ENCODE measurements at regions not wholly inside any gene's neighbourhood (a gene's known extent, or its start where the extent isn't known, plus 50 kb on each side); places are given as distances from the start of the nearest gene placed in this dataset.

DNA sequence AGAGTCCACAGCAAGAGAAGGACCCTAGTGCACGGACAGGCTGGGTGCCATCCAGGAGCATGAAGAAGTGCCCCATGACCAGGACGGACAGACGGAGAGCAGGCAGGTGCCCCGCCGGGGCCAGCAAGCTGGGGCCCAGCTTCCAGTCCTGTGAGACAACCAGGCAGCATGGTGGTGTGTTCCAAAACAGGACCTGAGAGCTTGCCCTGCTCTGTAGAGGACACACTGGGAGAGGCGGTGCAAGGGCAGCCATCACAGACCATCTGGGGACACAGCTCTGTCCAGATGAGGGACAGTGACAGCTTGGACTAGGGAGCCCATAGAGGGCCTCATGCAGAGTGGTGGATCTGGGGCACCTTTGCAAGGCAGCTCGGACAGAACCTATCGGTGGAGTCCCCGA lies 279.8 kb downstream of the EIPR1 start:
- no peak overlapping the region for H2BK5ac ChIP-seq (ENCODE audit: low read length)
- no peaks in the 10 kb centered on the region for H3K4me1 ChIP-seq (ENCODE audit: control insufficient read depth, low read depth, low read length)
- no peak overlapping the region for H3K18ac ChIP-seq (ENCODE audit: low read length)
- H3K79me1 ChIP-seq (ENCODE audit: low read length): no peaks in the 10 kb centered on the region
- H3K4me2 ChIP-seq (ENCODE audit: low read length): no peak overlapping the region
- no peak overlapping the region for H3K56ac ChIP-seq (ENCODE audit: low read length)
- no peak overlapping the region for H3K23ac ChIP-seq (ENCODE audit: low read length)
- no peaks in the 10 kb centered on the region for H3K79me2 ChIP-seq (ENCODE audit: control insufficient read depth, insufficient read depth, low read length)
- H3K9ac ChIP-seq (ENCODE audit: low read length): no peak overlapping the region
- no CpG with 5 or more reads among the region's 9 CpGs for WGBS (ENCODE audit: extremely low coverage, insufficient coverage, low lambda C conversion rate)
- no peaks in the 10 kb centered on the region for H3K27me3 ChIP-seq (ENCODE audit: insufficient read depth, low read length, poor library complexity)
- no peak overlapping the region for H3K27ac ChIP-seq (ENCODE audit: low read depth, low read length)
- no peak for DNase-seq
- H2AK5ac ChIP-seq (ENCODE audit: low read length): no peak overlapping the region
- H3K36me3 ChIP-seq (ENCODE audit: control insufficient read depth, insufficient read depth, low read length): no peaks in the 10 kb centered on the region
- no peak overlapping the region for H3K4me3 ChIP-seq (ENCODE audit: low read length)
- no peak overlapping the region for H3K4ac ChIP-seq (ENCODE audit: low read depth, low read length)
- H4K8ac ChIP-seq (ENCODE audit: low read depth, low read length): no peak overlapping the region
- H2BK120ac ChIP-seq (ENCODE audit: low read depth, low read length): no peak overlapping the region
- no peak overlapping the region for H2BK15ac ChIP-seq (replicated peaks; ENCODE audit: low read depth)
- H4K5ac ChIP-seq (ENCODE audit: low read length): no peak overlapping the region

DNA sequence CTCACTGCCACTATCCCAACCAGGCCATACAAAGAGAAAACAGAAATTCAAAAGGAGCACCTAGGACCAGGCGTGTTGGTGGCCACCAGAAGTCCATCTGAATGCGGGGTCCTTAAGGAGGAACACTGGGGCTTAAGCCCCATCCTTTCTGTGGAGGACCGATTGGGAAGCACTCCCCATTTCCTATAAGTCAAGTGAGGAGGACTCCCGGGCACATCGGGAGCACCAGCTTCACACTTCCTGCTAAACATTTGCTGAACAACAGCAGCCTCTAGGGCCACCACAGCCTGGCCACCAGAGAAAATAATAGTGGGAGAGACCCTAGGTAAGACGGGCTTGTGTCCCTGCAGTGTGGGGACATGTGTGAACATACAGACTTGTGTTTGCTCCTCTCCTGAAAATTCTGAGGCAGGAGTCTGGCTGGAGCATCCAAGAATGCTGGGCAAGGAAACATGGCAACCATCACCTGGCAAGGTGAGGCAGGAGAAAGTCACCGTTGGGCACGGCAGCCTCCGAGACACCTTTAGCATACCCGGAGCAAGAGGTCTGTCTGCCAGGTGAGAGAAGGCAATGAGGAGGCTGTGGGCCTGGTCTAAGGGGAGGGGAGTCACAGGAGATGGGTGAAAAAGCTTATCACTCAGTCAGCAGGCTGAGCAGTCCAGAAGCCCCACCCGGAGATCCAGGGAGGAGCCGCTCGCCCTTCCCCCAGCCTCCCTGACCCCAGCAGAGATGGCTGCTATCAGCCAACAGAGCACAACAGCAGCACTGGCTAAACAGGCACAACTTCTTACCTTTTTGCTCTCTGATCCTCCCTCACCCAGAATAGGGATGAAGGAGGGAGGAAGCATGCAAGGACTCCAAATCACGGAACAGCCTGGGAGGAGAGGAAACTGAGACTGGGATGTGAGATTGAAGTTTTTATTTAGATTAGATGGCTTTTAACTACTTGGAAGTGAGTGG lies 282.3 kb downstream of the EIPR1 start:
- H3K56ac ChIP-seq (ENCODE audit: low read length): no peak overlapping the region
- no peak overlapping the region for H3K23ac ChIP-seq (ENCODE audit: low read length)
- H3K4me1 ChIP-seq (ENCODE audit: control insufficient read depth, low read depth, low read length): no peaks in the 10 kb centered on the region
- H3K36me3 ChIP-seq (ENCODE audit: control insufficient read depth, insufficient read depth, low read length): no peaks in the 10 kb centered on the region
- H4K8ac ChIP-seq (ENCODE audit: low read depth, low read length): no peak overlapping the region
- no peak overlapping the region for H2AK5ac ChIP-seq (ENCODE audit: low read length)
- DNase-seq: peak; percentile 19
- H3K4ac ChIP-seq (ENCODE audit: low read depth, low read length): no peak overlapping the region
- H3K18ac ChIP-seq (ENCODE audit: low read length): no peak overlapping the region
- H3K27me3 ChIP-seq (ENCODE audit: insufficient read depth, low read length, poor library complexity): no peaks in the 10 kb centered on the region
- H3K79me1 ChIP-seq (ENCODE audit: low read length): no peaks in the 10 kb centered on the region
- H3K4me3 ChIP-seq (ENCODE audit: low read length): no peak overlapping the region
- H3K27ac ChIP-seq (ENCODE audit: low read depth, low read length): no peak overlapping the region
- no peak overlapping the region for H4K5ac ChIP-seq (ENCODE audit: low read length)
- H2BK5ac ChIP-seq (ENCODE audit: low read length): no peak overlapping the region
- H2BK15ac ChIP-seq (replicated peaks; ENCODE audit: low read depth): no peak overlapping the region
- no peaks in the 10 kb centered on the region for H3K79me2 ChIP-seq (ENCODE audit: control insufficient read depth, insufficient read depth, low read length)
- H3K9ac ChIP-seq (ENCODE audit: low read length): no peak overlapping the region
- no peak overlapping the region for H3K4me2 ChIP-seq (ENCODE audit: low read length)
- no CpG with 5 or more reads among the region's 14 CpGs for WGBS (ENCODE audit: extremely low coverage, insufficient coverage, low lambda C conversion rate)
- H2BK120ac ChIP-seq (ENCODE audit: low read depth, low read length): no peak overlapping the region

DNA sequence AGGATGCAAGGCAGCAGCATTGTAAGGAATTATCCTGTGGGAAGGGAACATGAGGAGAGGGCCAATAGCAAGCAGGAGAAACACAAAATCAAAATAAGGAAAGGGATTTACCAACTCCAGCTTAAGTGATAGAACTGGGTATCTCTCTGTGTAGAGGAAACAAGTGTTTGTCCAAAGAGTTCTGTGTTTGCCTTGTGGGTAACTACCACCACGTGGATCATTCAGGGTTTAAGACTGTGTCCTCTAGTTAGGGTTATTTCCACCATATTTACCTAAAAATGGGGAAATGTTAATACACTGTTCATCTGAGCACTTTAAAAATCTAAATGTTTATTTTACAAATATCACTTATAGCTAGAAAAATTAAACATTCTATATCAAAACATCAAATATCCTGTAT lies 283.3 kb downstream of the EIPR1 start:
- no peak overlapping the region for H3K56ac ChIP-seq (ENCODE audit: low read length)
- H2AK5ac ChIP-seq (ENCODE audit: low read length): no peak overlapping the region
- DNase-seq: no peak
- H2BK5ac ChIP-seq (ENCODE audit: low read length): no peak overlapping the region
- no peaks in the 10 kb centered on the region for H3K27me3 ChIP-seq (ENCODE audit: insufficient read depth, low read length, poor library complexity)
- no CpG with 5 or more reads among the region's 1 CpG for WGBS (ENCODE audit: extremely low coverage, insufficient coverage, low lambda C conversion rate)
- no peak overlapping the region for H2BK15ac ChIP-seq (replicated peaks; ENCODE audit: low read depth)
- no peaks in the 10 kb centered on the region for H3K79me2 ChIP-seq (ENCODE audit: control insufficient read depth, insufficient read depth, low read length)
- H3K4me1 ChIP-seq (ENCODE audit: control insufficient read depth, low read depth, low read length): no peaks in the 10 kb centered on the region
- no peak overlapping the region for H3K4ac ChIP-seq (ENCODE audit: low read depth, low read length)
- H2BK120ac ChIP-seq (ENCODE audit: low read depth, low read length): no peak overlapping the region
- no peak overlapping the region for H3K27ac ChIP-seq (ENCODE audit: low read depth, low read length)
- no peaks in the 10 kb centered on the region for H3K36me3 ChIP-seq (ENCODE audit: control insufficient read depth, insufficient read depth, low read length)
- H4K5ac ChIP-seq (ENCODE audit: low read length): no peak overlapping the region
- no peak overlapping the region for H3K23ac ChIP-seq (ENCODE audit: low read length)
- H3K4me2 ChIP-seq (ENCODE audit: low read length): no peak overlapping the region
- H3K18ac ChIP-seq (ENCODE audit: low read length): no peak overlapping the region
- no peaks in the 10 kb centered on the region for H3K79me1 ChIP-seq (ENCODE audit: low read length)
- no peak overlapping the region for H3K9ac ChIP-seq (ENCODE audit: low read length)
- H4K8ac ChIP-seq (ENCODE audit: low read depth, low read length): no peak overlapping the region
- no peak overlapping the region for H3K4me3 ChIP-seq (ENCODE audit: low read length)

DNA sequence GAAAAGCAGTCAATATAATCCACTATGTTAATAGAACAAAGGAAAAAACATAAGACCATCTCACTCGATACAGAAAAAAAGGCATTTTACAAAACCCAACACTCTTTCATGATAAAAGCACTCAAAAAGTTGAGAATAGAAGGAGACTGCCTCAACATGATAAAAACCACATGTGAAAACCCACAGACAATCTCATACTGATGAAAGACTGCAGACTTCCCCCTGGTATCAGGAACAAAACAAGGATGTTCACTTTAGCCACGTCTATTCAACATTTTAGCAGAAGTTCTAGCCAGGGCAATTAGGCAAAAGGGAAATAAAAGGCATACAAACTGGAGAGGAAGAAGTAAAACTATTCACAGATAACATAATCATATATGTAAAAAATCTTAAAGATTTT lies 285.9 kb downstream of the EIPR1 start:
- Histone ChIP-seq H3K56ac (ENCODE audit: low read length) (no peak overlapping the region), H4K5ac (ENCODE audit: low read length) (no peak overlapping the region), H2AK5ac (ENCODE audit: low read length) (no peak overlapping the region), H3K4me2 (ENCODE audit: low read length) (no peak overlapping the region), H3K27me3 (ENCODE audit: insufficient read depth, low read length, poor library complexity) (no peaks in the 10 kb centered on the region), H3K4me1 (ENCODE audit: control insufficient read depth, low read depth, low read length) (no peaks in the 10 kb centered on the region), H2BK120ac (ENCODE audit: low read depth, low read length) (no peak overlapping the region), H2BK5ac (ENCODE audit: low read length) (no peak overlapping the region), H2BK15ac (replicated peaks; ENCODE audit: low read depth) (no peak overlapping the region), H3K79me2 (ENCODE audit: control insufficient read depth, insufficient read depth, low read length) (no peaks in the 10 kb centered on the region), H3K23ac (ENCODE audit: low read length) (no peak overlapping the region), H3K9ac (ENCODE audit: low read length) (no peak overlapping the region), H3K18ac (ENCODE audit: low read length) (no peak overlapping the region), H3K4me3 (ENCODE audit: low read length) (no peak overlapping the region), H4K8ac (ENCODE audit: low read depth, low read length) (no peak overlapping the region), H3K4ac (ENCODE audit: low read depth, low read length) (no peak overlapping the region), H3K79me1 (ENCODE audit: low read length) (no peaks in the 10 kb centered on the region), H3K36me3 (ENCODE audit: control insufficient read depth, insufficient read depth, low read length) (no peaks in the 10 kb centered on the region), H3K27ac (ENCODE audit: low read depth, low read length) (no peak overlapping the region)
- WGBS (ENCODE audit: extremely low coverage, insufficient coverage, low lambda C conversion rate): no CpG with 5 or more reads among the region's 2 CpGs
- DNase-seq: no peak

DNA sequence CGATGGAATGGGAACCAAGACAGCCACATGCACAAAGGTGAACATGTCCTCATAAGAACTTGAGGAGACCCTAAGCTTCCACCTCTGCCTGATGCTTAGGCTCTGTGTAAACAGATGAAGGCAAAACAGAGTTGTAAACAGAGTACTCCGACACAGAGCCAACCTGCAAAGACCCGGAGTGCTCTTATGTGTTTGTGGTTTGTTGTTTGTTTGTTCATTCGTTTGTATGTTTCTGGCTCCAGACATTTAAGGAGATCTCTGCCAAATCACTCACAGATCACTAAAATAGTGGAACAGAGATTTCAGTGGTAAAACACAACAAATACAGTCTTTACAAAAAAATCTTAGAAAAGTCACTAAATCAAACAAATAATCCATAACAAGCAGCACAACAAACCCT lies 294.9 kb downstream of the EIPR1 start:
- Histone ChIP-seq H3K4me1 (ENCODE audit: control insufficient read depth, low read depth, low read length) (no peaks in the 10 kb centered on the region), H3K27me3 (ENCODE audit: insufficient read depth, low read length, poor library complexity) (no peaks in the 10 kb centered on the region), H2BK5ac (ENCODE audit: low read length) (no peak overlapping the region), H3K79me1 (ENCODE audit: low read length) (no peaks in the 10 kb centered on the region), H4K8ac (ENCODE audit: low read depth, low read length) (no peak overlapping the region), H4K5ac (ENCODE audit: low read length) (no peak overlapping the region), H2BK15ac (replicated peaks; ENCODE audit: low read depth) (no peak overlapping the region), H3K36me3 (ENCODE audit: control insufficient read depth, insufficient read depth, low read length) (no peaks in the 10 kb centered on the region), H3K9ac (ENCODE audit: low read length) (no peak overlapping the region), H2BK120ac (ENCODE audit: low read depth, low read length) (no peak overlapping the region), H3K27ac (ENCODE audit: low read depth, low read length) (no peak overlapping the region), H3K23ac (ENCODE audit: low read length) (no peak overlapping the region), H3K56ac (ENCODE audit: low read length) (no peak overlapping the region), H3K4ac (ENCODE audit: low read depth, low read length) (no peak overlapping the region), H3K4me3 (ENCODE audit: low read length) (no peak overlapping the region), H3K79me2 (ENCODE audit: control insufficient read depth, insufficient read depth, low read length) (no peaks in the 10 kb centered on the region), H2AK5ac (ENCODE audit: low read length) (no peak overlapping the region), H3K4me2 (ENCODE audit: low read length) (no peak overlapping the region), H3K18ac (ENCODE audit: low read length) (no peak overlapping the region)
- DNase-seq: no peak
- no CpG with 5 or more reads among the region's 4 CpGs for WGBS (ENCODE audit: extremely low coverage, insufficient coverage, low lambda C conversion rate)

Data from mesendoderm (in vitro differentiated cells).